Body of pancreas (tissue), 4 donors: ENCODE measurements at regions not wholly inside any gene's neighbourhood (a gene's known extent, or its start where the extent isn't known, plus 50 kb on each side); places are given as distances from the start of the nearest gene placed in this dataset.

Experiments used
- POLR2A ChIP-seq, 3 donors: fragments of 450-650 bp; IDR thresholded peaks; one replicate each; pipeline ENCODE4 v1.6.1; 2016; ENCODE audit warnings: antibody characterized with exemption in 3 of 3, mild to moderate bottlenecking in 2 of 3
- TF ChIP-seq, protein P1 (sequence below), 7 experiments: fragments of 450-650 bp in 4 of 7; fragments of 200-600 bp in 3 of 7; sonication (generic) in 3 of 7; IDR thresholded peaks; one replicate each; pipeline ENCODE4 v1.5.1; 2016 to 2019; ENCODE audit warnings: antibody characterized with exemption in 7 of 7

DNA sequence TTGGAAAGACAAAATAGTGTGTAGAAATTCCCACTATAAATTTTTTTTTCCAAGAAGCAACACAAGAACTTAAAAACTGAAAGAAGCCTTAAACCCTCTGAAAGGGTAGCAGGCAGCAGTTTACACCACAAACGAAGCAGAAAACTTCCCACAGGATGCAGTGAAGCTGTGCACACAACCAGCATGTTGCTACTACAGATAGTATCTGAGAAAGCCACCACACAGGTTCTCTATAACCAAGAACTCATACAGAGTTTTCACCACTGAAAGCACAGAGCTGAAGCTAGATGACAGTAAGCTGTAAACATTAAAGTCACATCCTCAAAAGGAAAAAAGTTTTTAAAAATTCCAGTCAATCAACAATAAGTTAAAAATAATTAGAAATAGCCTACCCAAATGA, 333.6 kb upstream of the MON1B start:
- TF ChIP-seq, protein P1, sequence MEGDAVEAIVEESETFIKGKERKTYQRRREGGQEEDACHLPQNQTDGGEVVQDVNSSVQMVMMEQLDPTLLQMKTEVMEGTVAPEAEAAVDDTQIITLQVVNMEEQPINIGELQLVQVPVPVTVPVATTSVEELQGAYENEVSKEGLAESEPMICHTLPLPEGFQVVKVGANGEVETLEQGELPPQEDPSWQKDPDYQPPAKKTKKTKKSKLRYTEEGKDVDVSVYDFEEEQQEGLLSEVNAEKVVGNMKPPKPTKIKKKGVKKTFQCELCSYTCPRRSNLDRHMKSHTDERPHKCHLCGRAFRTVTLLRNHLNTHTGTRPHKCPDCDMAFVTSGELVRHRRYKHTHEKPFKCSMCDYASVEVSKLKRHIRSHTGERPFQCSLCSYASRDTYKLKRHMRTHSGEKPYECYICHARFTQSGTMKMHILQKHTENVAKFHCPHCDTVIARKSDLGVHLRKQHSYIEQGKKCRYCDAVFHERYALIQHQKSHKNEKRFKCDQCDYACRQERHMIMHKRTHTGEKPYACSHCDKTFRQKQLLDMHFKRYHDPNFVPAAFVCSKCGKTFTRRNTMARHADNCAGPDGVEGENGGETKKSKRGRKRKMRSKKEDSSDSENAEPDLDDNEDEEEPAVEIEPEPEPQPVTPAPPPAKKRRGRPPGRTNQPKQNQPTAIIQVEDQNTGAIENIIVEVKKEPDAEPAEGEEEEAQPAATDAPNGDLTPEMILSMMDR (IDR thresholded peaks at IDR 0.05): no peak
- TF ChIP-seq POLR2A (IDR thresholded peaks at IDR 0.05): no peak
